ENCODE measurements at regions not wholly inside any gene's neighbourhood (a gene's known extent, or its start where the extent isn't known, plus 50 kb on each side); places are given as distances from the start of the nearest gene placed in this dataset.

DNA sequence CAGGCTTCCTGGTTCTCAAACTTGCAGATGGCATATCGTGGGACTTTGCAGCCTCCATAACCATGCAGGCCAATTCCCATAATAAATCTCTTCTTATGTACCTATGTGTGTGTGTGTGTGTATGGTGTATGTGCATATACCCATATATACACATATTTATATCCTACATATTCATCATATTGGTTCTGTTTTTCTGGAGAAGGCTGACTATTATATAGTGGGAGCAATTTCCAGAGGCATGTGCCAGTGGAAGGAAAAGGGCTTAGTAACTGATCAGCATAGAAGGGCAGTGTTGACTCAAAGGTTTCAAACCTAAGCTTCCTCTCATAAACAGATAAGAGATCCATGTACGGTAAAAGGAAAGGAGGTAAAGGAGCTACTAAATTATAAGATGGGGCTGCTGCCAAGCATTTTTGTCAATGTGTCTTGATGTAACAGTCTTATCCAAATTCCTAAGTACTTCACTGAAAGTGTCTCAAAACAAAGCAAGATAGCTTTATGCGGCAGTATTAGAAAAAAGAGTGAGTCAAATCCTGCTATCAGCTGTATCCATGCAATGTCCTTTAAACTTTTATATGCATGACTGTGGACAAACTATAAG lies 432.1 kb downstream of the TBC1D4 start:
- TF ChIP-seq, protein P1, sequence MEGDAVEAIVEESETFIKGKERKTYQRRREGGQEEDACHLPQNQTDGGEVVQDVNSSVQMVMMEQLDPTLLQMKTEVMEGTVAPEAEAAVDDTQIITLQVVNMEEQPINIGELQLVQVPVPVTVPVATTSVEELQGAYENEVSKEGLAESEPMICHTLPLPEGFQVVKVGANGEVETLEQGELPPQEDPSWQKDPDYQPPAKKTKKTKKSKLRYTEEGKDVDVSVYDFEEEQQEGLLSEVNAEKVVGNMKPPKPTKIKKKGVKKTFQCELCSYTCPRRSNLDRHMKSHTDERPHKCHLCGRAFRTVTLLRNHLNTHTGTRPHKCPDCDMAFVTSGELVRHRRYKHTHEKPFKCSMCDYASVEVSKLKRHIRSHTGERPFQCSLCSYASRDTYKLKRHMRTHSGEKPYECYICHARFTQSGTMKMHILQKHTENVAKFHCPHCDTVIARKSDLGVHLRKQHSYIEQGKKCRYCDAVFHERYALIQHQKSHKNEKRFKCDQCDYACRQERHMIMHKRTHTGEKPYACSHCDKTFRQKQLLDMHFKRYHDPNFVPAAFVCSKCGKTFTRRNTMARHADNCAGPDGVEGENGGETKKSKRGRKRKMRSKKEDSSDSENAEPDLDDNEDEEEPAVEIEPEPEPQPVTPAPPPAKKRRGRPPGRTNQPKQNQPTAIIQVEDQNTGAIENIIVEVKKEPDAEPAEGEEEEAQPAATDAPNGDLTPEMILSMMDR (IDR thresholded peaks at IDR 0.05; ENCODE audit: insufficient read depth, low read depth, low read length), result no peak
- no peak for DNase-seq (ENCODE audit: low read depth)
- no peak overlapping the region for H3K4me3 ChIP-seq (ENCODE audit: low read depth, low read length)

DNA sequence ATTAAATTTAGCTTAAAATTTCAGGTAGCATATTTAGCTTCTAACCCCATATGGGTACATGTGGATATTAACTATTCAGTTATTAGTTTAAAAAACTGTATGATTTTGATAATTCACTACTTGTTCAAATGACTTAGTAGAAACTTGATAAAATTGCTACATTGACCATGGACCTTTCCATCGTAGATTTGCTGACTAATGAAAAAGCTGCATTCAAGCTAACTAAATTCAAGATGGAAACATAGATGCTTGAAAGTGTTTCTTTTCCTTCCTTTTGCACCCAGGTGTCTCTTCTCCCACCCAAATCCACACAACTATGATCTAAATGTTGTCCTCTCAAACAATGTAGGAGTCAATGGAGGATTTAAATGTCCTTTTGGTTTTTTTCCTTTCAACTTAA lies 439.2 kb downstream of the TBC1D4 start:
- no peak for DNase-seq (ENCODE audit: low read depth)
- no peak overlapping the region for H3K4me3 ChIP-seq (ENCODE audit: low read depth, low read length)
- TF ChIP-seq, protein P1 (IDR thresholded peaks at IDR 0.05; ENCODE audit: insufficient read depth, low read depth, low read length), result no peak

DNA sequence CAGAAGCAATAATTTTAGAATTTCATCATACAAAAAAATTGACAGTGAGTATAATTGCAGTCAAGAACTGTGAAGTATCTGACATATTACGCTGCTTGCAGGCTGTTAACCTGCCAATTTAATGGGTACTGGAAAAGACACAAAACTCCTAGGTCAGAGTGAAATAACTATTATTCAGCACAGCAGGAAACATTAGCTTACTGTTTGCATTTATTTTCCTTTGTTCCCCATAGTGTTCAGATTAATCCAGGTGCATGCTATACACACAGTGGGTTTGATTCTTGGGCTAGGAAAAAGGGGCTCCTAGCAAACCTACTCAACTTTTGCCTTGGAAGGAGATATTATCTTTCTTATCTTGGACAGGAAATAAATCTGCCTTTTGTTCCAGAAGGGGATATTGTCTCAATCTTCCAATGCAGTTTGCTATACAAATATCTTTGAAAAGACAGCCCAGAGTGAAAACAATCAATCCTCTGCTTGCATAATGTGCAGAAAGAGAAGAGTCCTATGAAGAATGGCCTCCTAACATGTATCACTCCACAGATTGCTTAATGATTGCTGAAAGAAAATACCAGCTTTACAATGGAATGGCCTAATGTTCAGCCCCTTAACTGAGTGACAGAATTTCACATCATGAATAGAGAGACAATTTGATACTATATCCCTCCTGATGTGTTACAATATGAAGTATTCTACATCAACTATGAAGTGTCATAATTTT lies 443.4 kb downstream of the TBC1D4 start:
- H3K4me3 ChIP-seq (ENCODE audit: low read depth, low read length), result no peak overlapping the region
- TF ChIP-seq, protein P1 (IDR thresholded peaks at IDR 0.05; ENCODE audit: insufficient read depth, low read depth, low read length), result no peak
- no peak for DNase-seq (ENCODE audit: low read depth)

DNA sequence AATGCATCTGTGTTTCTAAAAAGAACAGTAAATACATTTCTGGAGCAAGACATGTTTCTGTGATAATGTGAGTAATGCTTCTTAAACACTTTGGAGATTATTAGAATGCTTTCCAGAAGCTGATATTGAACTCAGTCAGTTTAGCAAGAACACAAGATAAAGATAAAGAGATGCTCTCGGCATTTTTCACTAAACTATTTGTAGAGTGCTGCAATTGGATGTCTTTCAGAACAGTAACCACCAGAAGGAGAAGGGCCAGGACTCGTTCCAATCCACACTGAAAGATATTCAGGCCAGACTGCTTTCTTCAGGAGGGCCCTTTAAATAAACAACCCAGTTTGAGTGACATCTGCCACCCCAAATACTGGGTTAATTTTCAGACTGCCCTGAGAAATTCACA lies 456.0 kb downstream of the TBC1D4 start:
- no peak for DNase-seq (ENCODE audit: low read depth)
- H3K4me3 ChIP-seq (ENCODE audit: low read depth, low read length), result no peak overlapping the region
- TF ChIP-seq, protein P1 (IDR thresholded peaks at IDR 0.05; ENCODE audit: insufficient read depth, low read depth, low read length), result no peak

DNA sequence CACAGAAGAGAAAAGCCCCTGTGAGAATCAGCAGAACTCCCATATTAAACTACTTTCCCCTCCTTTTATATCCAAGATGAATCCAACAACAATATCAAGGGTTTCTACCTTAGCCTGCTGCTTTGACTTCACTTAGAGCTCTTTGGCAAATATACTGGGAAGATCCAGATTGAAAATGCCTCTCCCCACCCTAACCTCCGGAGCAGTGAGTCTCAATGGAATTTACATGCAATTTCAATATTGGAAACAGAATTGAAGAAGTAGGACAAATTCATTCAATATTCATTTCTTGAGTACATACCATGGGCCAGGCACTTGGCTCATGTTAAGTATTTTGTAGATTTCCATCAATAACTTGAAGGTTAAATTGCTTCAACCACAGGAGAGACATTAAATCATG lies 457.4 kb downstream of the TBC1D4 start:
- H3K4me3 ChIP-seq (ENCODE audit: low read depth, low read length), result no peak overlapping the region
- no peak for DNase-seq (ENCODE audit: low read depth)
- TF ChIP-seq, protein P1 (IDR thresholded peaks at IDR 0.05; ENCODE audit: insufficient read depth, low read depth, low read length), result no peak

DNA sequence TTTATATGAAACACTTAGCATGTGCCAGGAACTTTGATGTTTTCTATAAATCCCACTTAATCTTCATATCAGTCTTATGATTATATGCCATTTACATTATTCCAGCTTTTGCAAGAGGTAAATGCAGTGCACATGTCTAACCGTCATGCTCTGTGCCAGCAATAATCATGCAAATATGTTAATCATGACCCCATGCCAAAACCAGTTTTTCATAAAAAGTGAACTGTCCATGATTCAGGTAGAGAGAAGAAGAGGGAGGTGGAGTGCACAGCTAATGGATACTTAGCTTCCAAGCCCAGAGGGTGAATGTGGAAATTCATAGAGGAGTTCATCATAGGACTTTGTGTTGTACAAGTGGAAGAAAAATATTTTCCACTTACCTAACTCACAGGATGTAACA lies 458.4 kb downstream of the TBC1D4 start:
- TF ChIP-seq, protein P1 (IDR thresholded peaks at IDR 0.05; ENCODE audit: insufficient read depth, low read depth, low read length), result no peak
- no peak for DNase-seq (ENCODE audit: low read depth)
- no peak overlapping the region for H3K4me3 ChIP-seq (ENCODE audit: low read depth, low read length)

All from fibroblast of villous mesenchyme (primary cell).